ENCODE measurements at regions not wholly inside any gene's neighbourhood (a gene's known extent, or its start where the extent isn't known, plus 50 kb on each side); places are given as distances from the start of the nearest gene placed in this dataset.

- Histone ChIP-seq H3K9me3 (no peaks in the 10 kb centered on the region), H3K36me3 (no peaks in the 10 kb centered on the region), H3K4me3 (no peak overlapping the region), H3K4me1 (no peaks in the 10 kb centered on the region), H3K27me3 (ENCODE audit: low read depth) (no peaks in the 10 kb centered on the region), H3K27ac (peak overlapping the region; percentile 25)
- ATAC-seq (no peak), DNase-seq (no peak)
- intact Hi-C loops (cut with DNase I) = no loop called here
- TF ChIP-seq CTCF (IDR thresholded peaks at IDR 0.05) = no peak
Measured at GRCh38 chr9:73233359-73234007, 81.8 kb downstream of the ANXA1 start.

- Histone ChIP-seq H3K27ac (peak overlapping the region; percentile 25), H3K9me3 (no peaks in the 10 kb centered on the region), H3K4me3 (no peak overlapping the region), H3K36me3 (no peaks in the 10 kb centered on the region), H3K4me1 (no peaks in the 10 kb centered on the region), H3K27me3 (ENCODE audit: low read depth) (no peaks in the 10 kb centered on the region)
- TF ChIP-seq CTCF (IDR thresholded peaks at IDR 0.05) = no peak
- ATAC-seq = no peak
- intact Hi-C loops (cut with DNase I) = no loop called here
- DNase-seq = no peak
Measured at GRCh38 chr9:73234008-73234360, 82.3 kb downstream of the ANXA1 start.

GRCh38 chr9:73237140-73237539 is 85.5 kb downstream of the ANXA1 start:
- H3K36me3 ChIP-seq = no peaks in the 10 kb centered on the region
- no peaks in the 10 kb centered on the region for H3K9me3 ChIP-seq
- no peak overlapping the region for H3K27ac ChIP-seq
- peak in 1 of 2 donors; percentile 64 for ATAC-seq
- H3K27me3 ChIP-seq (ENCODE audit: low read depth) = no peaks in the 10 kb centered on the region
- intact Hi-C loops (cut with DNase I) = no loop called here
- no peak overlapping the region for H3K4me3 ChIP-seq
- TF ChIP-seq CTCF (IDR thresholded peaks at IDR 0.05) = no peak
- DNase-seq = no peak
- H3K4me1 ChIP-seq = no peaks in the 10 kb centered on the region

- Histone ChIP-seq H3K27ac (no peak overlapping the region), H3K4me1 (no peaks in the 10 kb centered on the region), H3K4me3 (no peak overlapping the region), H3K36me3 (no peaks in the 10 kb centered on the region), H3K27me3 (ENCODE audit: low read depth) (no peaks in the 10 kb centered on the region), H3K9me3 (no peaks in the 10 kb centered on the region)
- no peak for DNase-seq
- ATAC-seq = no peak
- no peak for TF ChIP-seq CTCF (IDR thresholded peaks at IDR 0.05)
- intact Hi-C loops (cut with DNase I) = no loop called here
Measured at GRCh38 chr9:73239570-73240265, 88.1 kb downstream of the ANXA1 start.

- Histone ChIP-seq H3K27ac (no peak overlapping the region), H3K36me3 (no peaks in the 10 kb centered on the region), H3K4me3 (no peak overlapping the region), H3K4me1 (no peaks in the 10 kb centered on the region), H3K9me3 (no peaks in the 10 kb centered on the region), H3K27me3 (ENCODE audit: low read depth) (no peaks in the 10 kb centered on the region)
- ATAC-seq (no peak), DNase-seq (no peak)
- intact Hi-C loops (cut with DNase I) = no loop called here
- TF ChIP-seq CTCF (IDR thresholded peaks at IDR 0.05) = no peak
Measured at GRCh38 chr9:73243078-73243477, 91.4 kb downstream of the ANXA1 start.

Measured in lower lobe of right lung (tissue), 2 donors.